H1 (cell line): ENCODE measurements at regions not wholly inside any gene's neighbourhood (a gene's known extent, or its start where the extent isn't known, plus 50 kb on each side); places are given as distances from the start of the nearest gene placed in this dataset.

Source experiments
- CTCF ChIA-PET: fragments of 300-600 bp; sonication (Branson Sonifier 250); formaldehyde crosslinking; loops from one replicate; lab custom pipeline; 2021; ENCODE audit not compliant: partially characterized antibody; lab: Charles Lee
- POLR2A ChIA-PET: fragments of 300-600 bp; sonication (Branson Sonifier 250); formaldehyde crosslinking; loops from one replicate; lab custom pipeline; 2021; ENCODE audit warnings: inconsistent platforms; ENCODE audit not compliant: partially characterized antibody; lab: Charles Lee
- DNase-seq, 2 experiments: peaks; one replicate each; pipeline versions ENCODE4 v3.0.0 to v3.0.0-alpha.2; 2010 to 2022; ENCODE audit warnings: low spot score in 2 of 2, low read depth in 1 of 2, mixed read lengths in 1 of 2
- FAIRE-seq: peaks from 2 replicates; lab custom pipeline; 2011; peaks lifted over from hg19 to GRCh38; lab: Jason Lieb, UNC
- H2AFZ ChIP-seq: 2 replicates; pipeline ENCODE4 v1.8.1; 2012; ENCODE audit warnings: low read length, inconsistent platforms
- H2AK5ac ChIP-seq: 2 replicates; pipeline ENCODE4 v1.6.1; 2013; ENCODE audit warnings: low read depth, low read length
- H2BK120ac ChIP-seq: replicated peaks from 2 replicates; pipeline ENCODE3; 2013; ENCODE audit warnings: low read depth, low read length, inconsistent platforms
- H2BK12ac ChIP-seq: 2 replicates; pipeline ENCODE4 v1.6.1; 2013; ENCODE audit warnings: low read depth, low read length
- H2BK15ac ChIP-seq: 2 replicates; pipeline ENCODE4 v1.6.1; 2013; ENCODE audit warnings: low read length
- H2BK20ac ChIP-seq: 2 replicates; pipeline ENCODE4 v1.6.1; 2013; ENCODE audit warnings: low read length
- H2BK5ac ChIP-seq: 2 replicates; pipeline ENCODE4 v1.6.1; 2013; ENCODE audit warnings: low read depth, low read length
- H3K14ac ChIP-seq: 2 replicates; pipeline ENCODE4 v1.6.1; 2013; ENCODE audit warnings: inconsistent platforms; ENCODE audit not compliant: insufficient read length
- H3K18ac ChIP-seq: 2 replicates; pipeline ENCODE4 v1.6.1; 2013; ENCODE audit warnings: low read length; ENCODE audit errors: extremely low read depth
- H3K23ac ChIP-seq: 2 replicates; pipeline ENCODE4 v1.6.1; 2013; ENCODE audit warnings: inconsistent platforms; ENCODE audit not compliant: insufficient read length
- H3K23me2 ChIP-seq: 2 replicates; pipeline ENCODE4 v1.6.1; 2013; ENCODE audit warnings: low read depth, low read length
- H3K27ac ChIP-seq: 2 replicates; pipeline ENCODE4 v1.6.1; 2011; ENCODE audit warnings: low read depth, low read length, inconsistent platforms
- H3K27me3 ChIP-seq, 4 experiments: replicated peaks in 1 of 4; 1 replicate in 1 of 4; 2 replicates in 3 of 4; pipeline versions ENCODE4 v1.6.1 to v1.8.1; 2011 to 2013; ENCODE audit warnings: low read length in 3 of 4, mild to moderate bottlenecking in 3 of 4, inconsistent platforms in 2 of 4, mixed read lengths in 2 of 4, moderate library complexity in 1 of 4; ENCODE audit not compliant: control insufficient read depth in 3 of 4, insufficient read depth in 3 of 4; ENCODE audit errors: extremely low read depth in 1 of 4
- H3K36me3 ChIP-seq, 4 experiments: 2 replicates each; pipeline versions ENCODE4 v1.6.1 to v1.8.1; 2011 to 2013; ENCODE audit warnings: mild to moderate bottlenecking in 4 of 4, low read length in 3 of 4, moderate library complexity in 2 of 4, control low read depth in 1 of 4, inconsistent platforms in 1 of 4; ENCODE audit not compliant: insufficient read depth in 4 of 4, control insufficient read depth in 2 of 4
- H3K4ac ChIP-seq: replicated peaks from 2 replicates; pipeline ENCODE3; 2013; ENCODE audit warnings: low read length, low read depth, mixed read lengths, inconsistent platforms; ENCODE audit not compliant: insufficient read length
- H3K4me1 ChIP-seq, 4 experiments: replicated peaks in 1 of 4; 1 replicate in 1 of 4; 2 replicates in 3 of 4; pipeline versions ENCODE4 v1.6.1 to v1.8.1; 2011 to 2013; ENCODE audit warnings: low read length in 3 of 4, inconsistent platforms in 2 of 4, mixed read lengths in 1 of 4; ENCODE audit not compliant: insufficient read depth in 4 of 4, control insufficient read depth in 3 of 4
- H3K4me2 ChIP-seq, 2 experiments: 2 replicates each; pipeline versions ENCODE4 v1.6.1 to v1.8.1; 2011 to 2013; ENCODE audit warnings: low read depth in 2 of 2, low read length in 2 of 2, control low read depth in 1 of 2, inconsistent platforms in 1 of 2, mild to moderate bottlenecking in 1 of 2; ENCODE audit not compliant: insufficient read depth in 1 of 2
- H3K4me3 ChIP-seq, 4 experiments: fragments of 200-600, 300-600 bp in 1 of 4; sonication (generic), shearing (Covaris generic), sonication (Bioruptor Twin) in 1 of 4; 2 replicates each; pipeline versions ENCODE4 v1.5.1 to v1.8.1; 2011 to 2016; ENCODE audit warnings: low read length in 4 of 4, low read depth in 3 of 4, control low read depth in 2 of 4, inconsistent platforms in 2 of 4, mild to moderate bottlenecking in 2 of 4, mixed read lengths in 1 of 4, moderate library complexity in 1 of 4; ENCODE audit not compliant: insufficient read depth in 2 of 4; ENCODE audit errors: extremely low read depth in 1 of 4
- H3K56ac ChIP-seq: replicated peaks from 2 replicates; pipeline ENCODE3; 2013; ENCODE audit warnings: low read depth, mild to moderate bottlenecking, mixed read lengths, low read length, inconsistent platforms; ENCODE audit not compliant: insufficient read length
- H3K79me1 ChIP-seq: 2 replicates; pipeline ENCODE4 v1.6.1; 2013; ENCODE audit warnings: low read depth, low read length, control low read depth
- H3K79me2 ChIP-seq, 2 experiments: 2 replicates each; pipeline versions ENCODE4 v1.6.1 to v1.8.1; 2012 to 2013; ENCODE audit warnings: low read length in 2 of 2, mild to moderate bottlenecking in 2 of 2, inconsistent platforms in 1 of 2; ENCODE audit not compliant: insufficient read depth in 2 of 2, control insufficient read depth in 1 of 2
- H3K9ac ChIP-seq, 4 experiments: replicated peaks in 1 of 4; 1 replicate in 1 of 4; 2 replicates in 3 of 4; pipeline versions ENCODE4 v1.6.1 to v1.8.1; 2011 to 2013; ENCODE audit warnings: low read depth in 3 of 4, low read length in 3 of 4, control low read depth in 2 of 4, mild to moderate bottlenecking in 2 of 4, moderate library complexity in 2 of 4, inconsistent platforms in 1 of 4; ENCODE audit errors: extremely low read depth in 1 of 4
- H3K9me3 ChIP-seq, 2 experiments: 2 replicates each; pipeline versions ENCODE4 v1.6.1 to v1.8.1; 2012 to 2013; ENCODE audit warnings: mild to moderate bottlenecking in 2 of 2, moderate library complexity in 2 of 2, control low read depth in 1 of 2, inconsistent platforms in 1 of 2, low read depth in 1 of 2, low read length in 1 of 2, mixed read lengths in 1 of 2; ENCODE audit not compliant: insufficient read depth in 2 of 2
- H4K20me1 ChIP-seq, 2 experiments: replicated peaks in 1 of 2; 2 replicates each; pipeline versions ENCODE3 to v1.8.1; 2011 to 2013; ENCODE audit warnings: inconsistent platforms in 2 of 2, low read length in 2 of 2, mild to moderate bottlenecking in 1 of 2; ENCODE audit not compliant: insufficient read depth in 2 of 2, control insufficient read depth in 1 of 2
- H4K5ac ChIP-seq: 2 replicates; pipeline ENCODE4 v1.6.1; 2013; ENCODE audit warnings: low read length, low read depth, mixed read lengths, inconsistent platforms; ENCODE audit not compliant: insufficient read length
- H4K8ac ChIP-seq: 2 replicates; pipeline ENCODE4 v1.8.0; 2013; ENCODE audit warnings: mild to moderate bottlenecking, moderate library complexity, low read length, inconsistent platforms; ENCODE audit not compliant: insufficient read depth; ENCODE audit errors: extremely low read depth
- H4K91ac ChIP-seq: replicated peaks from 2 replicates; pipeline ENCODE3; 2013; ENCODE audit warnings: low read length, mixed read lengths, inconsistent platforms; ENCODE audit not compliant: insufficient read length
- CHD1 ChIP-seq: IDR thresholded peaks from 2 replicates; pipeline ENCODE4 v1.6.1; 2012; ENCODE audit warnings: low read depth, low read length, improper control_type of control experiment
- CTBP2 ChIP-seq: IDR thresholded peaks from 2 replicates; pipeline ENCODE4 v1.7.0; 2011; ENCODE audit warnings: borderline replicate concordance, mild to moderate bottlenecking, moderate library complexity, mixed read lengths, low read length; ENCODE audit not compliant: insufficient read depth, insufficient read length
- E2F6 ChIP-seq: IDR thresholded peaks from 2 replicates; pipeline ENCODE4 v1.6.1; 2012; ENCODE audit warnings: inconsistent platforms
- KDM1A ChIP-seq: fragments of 200-600, 300-600 bp; sonication (generic); IDR thresholded peaks from 2 replicates; pipeline ENCODE4 v1.7.1; 2016; ENCODE audit warnings: mild to moderate bottlenecking, low read length, borderline replicate concordance
- KDM5A ChIP-seq: fragments of 200-600 bp; IDR thresholded peaks from 2 replicates; pipeline ENCODE4 v1.7.1; 2012; ENCODE audit warnings: mild to moderate bottlenecking, low read length, inconsistent platforms, mixed read lengths
- NANOG ChIP-seq: IDR thresholded peaks from 2 replicates; pipeline ENCODE4 v1.6.1; 2011; ENCODE audit warnings: low read length, low read depth, mild to moderate bottlenecking, inconsistent platforms; ENCODE audit not compliant: insufficient read depth, poor library complexity, severe bottlenecking
- RXRA ChIP-seq: IDR thresholded peaks from 2 replicates; pipeline ENCODE4 v1.6.1; 2011; ENCODE audit warnings: low read depth, mild to moderate bottlenecking, low read length, moderate library complexity; ENCODE audit not compliant: insufficient read depth
- SP1 ChIP-seq: IDR thresholded peaks from 2 replicates; pipeline ENCODE4 v1.6.1; 2011; ENCODE audit warnings: low read depth, low read length
- SUZ12 ChIP-seq: fragments of 200-600 bp; sonication (generic); IDR thresholded peaks from 2 replicates; pipeline ENCODE4 v1.6.1; 2012; ENCODE audit warnings: mild to moderate bottlenecking, inconsistent platforms, low read length, moderate library complexity, mixed read lengths
- TAF7 ChIP-seq: optimal IDR thresholded peaks from 2 replicates; pipeline ENCODE3; 2011; ENCODE audit warnings: low read depth, mild to moderate bottlenecking, inconsistent platforms, low read length, moderate library complexity, borderline replicate concordance
- TBP ChIP-seq: IDR thresholded peaks from 2 replicates; pipeline ENCODE4 v1.6.1; 2011; ENCODE audit warnings: low read depth, low read length, improper control_type of control experiment
- WGBS, 2 experiments: shearing (Covaris generic) in 1 of 2; methylation state at CpG; one replicate each; pipeline versions ENCODE4 v1.1.6 to v1.1.7; 2013 to 2015; ENCODE audit warnings: low lambda C conversion rate in 2 of 2, mixed read lengths in 2 of 2, inconsistent platforms in 1 of 2, low coverage in 1 of 2, missing lambda C conversion rate in 1 of 2; ENCODE audit not compliant: insufficient replicate concordance in 2 of 2, insufficient coverage in 1 of 2, insufficient read length in 1 of 2; ENCODE audit errors: extremely low coverage in 1 of 2, missing lambda C conversion rate in 1 of 2; 5-methylcytosine and 5-hydroxymethylcytosine counted together

GRCh38 chr7:50156706-50157105, 63.7 kb upstream of the ZPBP start:
- no peaks in the 10 kb centered on the region for H3K79me1 ChIP-seq
- no peaks in the 10 kb centered on the region for H3K4me1 ChIP-seq
- FAIRE-seq (no peak), DNase-seq (no peak)
- H3K18ac ChIP-seq: no peak overlapping the region
- H3K56ac ChIP-seq: no peak overlapping the region
- no peak overlapping the region for H2BK12ac ChIP-seq
- no peak overlapping the region for H2BK120ac ChIP-seq
- no peaks in the 10 kb centered on the region for H3K79me2 ChIP-seq
- no peak overlapping the region for H4K5ac ChIP-seq
- H3K23ac ChIP-seq: no peak overlapping the region
- no peak for TF ChIP-seq KDM1A
- no peak for TF ChIP-seq TBP
- no peak for TF ChIP-seq SP1
- no peak for TF ChIP-seq SUZ12
- TF ChIP-seq RXRA: no peak
- TF ChIP-seq NANOG: no peak
- TF ChIP-seq CTBP2: no peak
- no peak for TF ChIP-seq CHD1
- TF ChIP-seq TAF7: no peak
- no peak for TF ChIP-seq KDM5A
- no peak for TF ChIP-seq E2F6
- no peak overlapping the region; the same call in 1 of the 2 replicates for H2AFZ ChIP-seq
- no peak overlapping the region for H3K27ac ChIP-seq
- H2BK20ac ChIP-seq: no peak overlapping the region
- H3K14ac ChIP-seq: no peak overlapping the region
- H4K91ac ChIP-seq: no peak overlapping the region
- H3K27me3 ChIP-seq: no peaks in the 10 kb centered on the region
- no peak overlapping the region for H3K4me2 ChIP-seq
- H3K9ac ChIP-seq: no peak overlapping the region
- POLR2A ChIA-PET: interaction anchor here (1.4 kb wide), 1 partner anchor 37 kb away, joined by 3 read pairs; no protein-coding TSS in a partner anchor
- H3K23me2 ChIP-seq: no peaks in the 10 kb centered on the region
- no peaks in the 10 kb centered on the region for H3K9me3 ChIP-seq
- H2BK15ac ChIP-seq: no peak overlapping the region
- no peak overlapping the region for H4K8ac ChIP-seq
- 90% methylated on average over 5 of the region's 5 CpGs; no CpG with 5 or more reads in 1 of the 2 experiments for WGBS, 2 experiments
- CTCF ChIA-PET: interaction anchor here (1.0 to 2.2 kb wide), 5 partner anchors 11 to 261 kb away, joined by 5 to 8 read pairs (median 7); no protein-coding TSS in a partner anchor
- no peaks in the 10 kb centered on the region for H3K36me3 ChIP-seq
- no peak overlapping the region for H2AK5ac ChIP-seq
- no peak overlapping the region for H2BK5ac ChIP-seq
- H4K20me1 ChIP-seq: no peaks in the 10 kb centered on the region
- H3K4ac ChIP-seq: no peak overlapping the region
- no peak overlapping the region for H3K4me3 ChIP-seq
